Fibroblast of skin of back (primary cell): ENCODE measurements at regions not wholly inside any gene's neighbourhood (a gene's known extent, or its start where the extent isn't known, plus 50 kb on each side); places are given as distances from the start of the nearest gene placed in this dataset.

ENCODE experiments used
- DNase-seq: peaks from one replicate; pipeline ENCODE4 v3.0.0-alpha.2; 2013

DNA sequence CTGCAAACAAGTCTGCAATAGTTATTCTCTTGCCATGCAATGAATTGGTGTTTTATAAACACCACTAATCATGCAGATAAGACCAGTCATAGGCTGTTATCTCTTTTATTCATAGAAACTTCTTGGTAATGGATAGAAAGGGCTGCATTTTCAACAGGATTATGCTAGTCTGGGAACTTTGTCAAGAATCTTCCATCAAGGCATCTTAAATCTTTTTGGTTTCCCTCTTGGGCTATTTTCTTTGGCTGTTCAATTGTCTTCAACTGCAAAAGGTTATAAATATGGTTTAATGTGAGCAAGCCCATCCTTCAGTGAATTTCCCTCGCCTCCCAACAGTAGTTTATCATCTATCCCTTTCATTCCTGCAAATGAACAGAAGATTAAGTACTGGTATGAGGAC lies 59.0 kb upstream of the MINAR1 start:
- DNase-seq, result no peak

DNA sequence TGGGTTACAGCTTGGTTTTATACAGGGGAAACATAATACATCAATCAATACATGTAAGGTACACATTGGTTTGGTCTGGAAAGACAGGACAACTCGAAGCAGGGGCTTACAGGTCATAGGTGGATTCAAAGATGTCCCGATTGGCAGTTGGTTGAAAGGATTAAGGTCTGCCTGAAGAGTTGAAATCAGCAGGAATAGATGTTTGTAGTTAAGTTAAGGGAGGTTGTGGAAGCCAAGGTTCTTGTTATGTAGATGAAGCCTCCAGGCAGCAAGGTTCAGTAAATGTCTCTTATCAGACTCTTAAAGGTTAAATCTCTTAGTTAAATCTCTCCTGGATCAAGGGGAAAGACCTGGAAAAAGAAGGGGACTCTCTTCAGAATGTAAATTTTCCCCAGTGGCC lies 58.4 kb upstream of the MINAR1 start:
- DNase-seq, result no peak

DNA sequence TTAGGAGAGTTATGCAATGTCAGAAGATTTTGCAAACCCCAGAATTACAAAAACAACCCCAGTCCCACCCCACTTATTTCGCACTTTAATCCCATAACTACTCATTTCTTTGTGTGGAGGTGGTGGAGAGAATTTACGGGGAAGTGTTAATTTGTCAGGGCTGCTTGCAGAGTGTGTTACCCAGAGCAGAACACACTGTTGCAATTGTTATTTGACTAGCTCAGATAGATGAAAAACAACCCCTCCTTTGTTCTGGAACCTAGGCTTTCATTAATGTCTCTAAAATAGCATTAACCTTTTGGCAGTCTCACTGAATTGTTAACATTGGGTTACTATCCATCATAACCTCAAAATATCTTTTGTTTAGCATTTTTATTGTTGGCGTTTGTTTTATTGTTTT lies 55.8 kb upstream of the MINAR1 start:
- DNase-seq, result no peak

DNA sequence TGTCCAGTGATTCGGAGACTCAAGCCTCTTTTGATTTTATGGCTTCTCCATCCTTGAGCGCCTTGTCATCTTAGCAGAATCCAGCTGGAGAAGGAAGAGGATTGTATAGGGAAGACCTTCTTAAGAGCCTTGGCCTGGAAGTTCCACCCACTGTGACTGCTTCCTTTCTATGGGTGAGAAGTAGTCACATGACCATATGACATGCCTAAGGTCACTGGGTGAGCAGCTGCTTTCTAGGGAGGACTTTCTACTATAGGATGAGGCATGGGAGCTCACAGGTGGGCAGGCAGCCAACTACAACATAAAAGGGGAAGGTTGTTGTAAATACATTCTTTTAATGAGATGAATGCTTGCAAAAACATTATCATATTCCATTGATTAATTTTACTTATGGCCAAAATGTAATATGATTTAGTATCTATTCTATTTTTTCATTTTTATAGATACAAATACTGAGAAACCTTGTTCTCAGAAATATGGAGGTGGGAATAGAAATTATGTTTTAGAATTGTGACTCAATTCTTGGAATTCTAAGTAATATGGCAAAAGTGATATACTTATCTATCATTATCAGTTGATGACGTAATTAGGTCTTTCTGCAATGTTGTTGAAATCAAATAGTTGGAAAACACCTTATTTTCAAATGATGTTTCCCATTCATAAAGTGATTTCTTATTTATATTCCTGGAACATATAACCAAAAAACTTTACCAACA lies 53.6 kb upstream of the MINAR1 start:
- DNase-seq, result peak; percentile 17

DNA sequence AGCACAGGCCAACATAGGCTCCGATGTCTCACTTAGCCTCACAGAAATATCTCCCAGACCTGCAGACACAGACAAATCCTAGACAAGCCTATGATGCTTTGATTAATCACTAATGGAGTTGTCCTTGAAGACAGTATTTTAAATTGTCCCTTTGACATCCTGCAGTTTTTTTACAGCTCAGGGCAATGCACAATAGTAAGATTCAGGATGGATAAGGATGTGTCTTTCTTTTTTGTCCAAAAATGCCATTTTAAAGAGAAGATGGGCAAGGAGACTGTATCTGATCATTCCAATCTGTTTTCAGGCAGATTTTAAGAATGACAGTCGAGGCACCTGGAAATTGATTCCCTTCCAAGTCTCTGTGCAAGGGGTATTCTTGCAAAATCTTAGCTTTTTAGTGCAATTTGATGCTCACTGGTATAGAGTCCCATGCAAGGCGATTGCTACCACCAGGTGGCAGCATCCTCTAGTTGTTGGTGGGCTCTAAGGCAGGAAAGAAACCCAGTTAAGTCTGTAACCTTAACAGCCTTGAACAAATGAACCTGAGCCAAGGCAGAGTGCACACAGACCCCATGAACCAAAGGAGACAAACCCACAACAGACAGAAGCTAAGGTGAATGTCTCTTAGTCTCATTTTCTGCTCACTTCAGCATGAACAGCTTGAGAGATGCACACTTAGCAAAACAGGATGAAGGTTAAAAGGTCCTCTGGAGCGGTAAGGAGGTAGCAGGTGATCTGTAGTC lies 51.2 kb upstream of the MINAR1 start:
- peak; percentile 69 for DNase-seq

DNA sequence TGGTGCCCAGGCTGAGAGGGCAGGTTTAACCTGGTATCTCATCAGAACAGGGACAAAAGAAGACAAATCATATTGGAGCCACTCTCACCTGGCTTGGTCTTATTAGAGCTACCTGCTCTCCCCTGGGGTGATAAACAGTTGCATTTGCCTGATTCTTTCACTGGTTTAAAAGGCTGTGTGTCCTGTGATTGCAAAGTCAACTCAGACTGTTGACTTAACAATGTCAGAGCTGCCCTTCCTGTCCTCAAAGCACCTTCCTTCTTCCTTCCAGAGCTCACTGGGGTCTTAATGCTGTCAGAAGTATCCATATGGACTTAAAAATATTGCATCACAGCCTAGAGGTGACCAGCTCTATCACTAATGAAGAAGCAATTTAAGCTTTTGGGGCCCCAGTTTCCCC lies 50.5 kb upstream of the MINAR1 start:
- DNase-seq, result no peak
